HL-60/S4 treated with phorbol 12-myristate 13-acetate at 8.2 ng/mL for 4 days and 3 days (cell line): ENCODE measurements at regions not wholly inside any gene's neighbourhood (a gene's known extent, or its start where the extent isn't known, plus 50 kb on each side); places are given as distances from the start of the nearest gene placed in this dataset.
"Not testable (repeated sequence)": the region's sequence is repeated elsewhere in the genome, so short reads cannot be mapped to it uniquely, and the experiment has no call there.

ENCODE experiments used
- in situ Hi-C: fragments of 300-500 bp; cut with MboI; formaldehyde crosslinking; loops from 2 replicates; pipeline ENCODE4 v1.15.0; 2022; ENCODE audit warnings: low sequenced_read_pairs

DNA sequence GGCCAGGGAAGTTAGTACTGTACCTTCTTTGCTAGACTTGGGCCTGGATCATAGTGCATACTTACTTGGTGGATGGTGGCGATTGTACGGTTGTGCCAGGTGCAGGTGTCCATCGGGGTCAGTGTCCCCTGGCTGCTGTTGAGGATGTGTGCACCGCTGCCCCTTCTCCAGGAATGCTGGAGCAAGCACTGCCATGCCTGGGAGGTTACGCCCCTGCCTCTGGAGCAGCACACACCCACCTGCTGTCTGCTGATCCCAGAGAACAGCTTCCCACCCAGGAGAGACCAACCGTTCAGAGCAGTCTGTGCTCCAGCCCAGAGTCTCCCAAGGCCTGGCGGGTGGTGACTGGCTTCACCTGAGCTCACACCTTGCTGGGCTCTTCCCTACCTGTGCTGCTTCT lies 286.8 kb upstream of the HS6ST1 start:
- in situ Hi-C loops, result no loop called here

DNA sequence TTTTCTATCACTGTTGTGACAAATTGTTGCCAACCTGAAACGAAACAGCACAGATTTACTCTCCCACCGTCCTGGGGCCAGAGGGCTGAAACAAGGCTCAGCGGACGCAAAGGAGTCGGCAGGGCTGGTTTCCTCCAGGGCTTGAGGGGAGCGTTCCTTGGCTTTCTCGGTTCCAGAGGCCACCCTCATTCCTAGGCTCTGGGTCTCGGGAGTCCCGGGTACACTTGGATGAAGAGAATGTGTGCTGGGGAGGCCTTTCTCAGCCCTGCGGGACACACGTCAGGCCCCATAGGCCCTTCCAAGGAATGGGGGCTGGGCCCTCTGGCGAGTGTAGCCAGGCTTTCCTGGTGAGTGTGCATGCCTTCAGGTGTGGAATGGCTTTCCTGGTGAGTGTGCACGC lies 287.3 kb upstream of the HS6ST1 start:
- in situ Hi-C loops, result no loop called here

DNA sequence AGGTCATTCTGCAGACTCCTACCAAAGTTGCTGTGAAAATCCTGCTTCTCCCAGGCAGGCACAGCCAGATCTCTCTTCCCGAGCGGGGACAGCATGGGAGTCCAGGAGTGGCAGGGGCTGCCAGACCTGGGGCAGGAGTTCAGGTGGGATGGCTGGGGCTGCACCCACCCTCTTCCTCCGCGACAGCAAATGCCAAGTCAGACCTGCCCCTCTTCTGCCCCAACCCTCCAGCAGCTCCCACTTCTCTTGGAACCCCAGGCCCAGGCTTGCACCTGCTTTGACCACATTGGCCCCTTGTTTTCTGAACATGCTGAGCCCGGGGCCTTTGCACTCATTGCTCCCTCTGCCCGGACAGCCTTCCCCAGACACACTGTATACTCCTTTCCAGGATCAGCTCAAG lies 288.2 kb upstream of the HS6ST1 start:
- in situ Hi-C loops, result no loop called here

DNA sequence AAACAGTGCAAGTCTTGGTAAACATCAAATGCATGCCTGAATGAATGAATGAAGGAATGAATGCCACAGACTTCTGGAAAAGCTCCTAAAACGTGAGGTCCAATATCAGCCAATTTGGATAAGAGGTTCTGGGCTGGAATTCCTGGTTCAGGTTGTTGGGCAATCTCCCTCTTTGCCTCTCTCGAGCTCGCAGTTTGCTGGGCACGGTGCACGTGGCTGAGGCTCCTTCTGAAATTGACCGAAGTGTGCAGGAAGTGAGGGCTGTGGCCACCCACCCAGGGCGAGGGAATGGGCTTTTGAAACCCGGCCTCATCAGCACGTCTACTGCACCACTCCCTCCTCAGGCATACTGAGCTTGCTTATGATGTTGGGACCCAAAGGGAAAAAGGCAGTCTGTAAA lies 288.8 kb upstream of the HS6ST1 start:
- in situ Hi-C loops, result no loop called here

DNA sequence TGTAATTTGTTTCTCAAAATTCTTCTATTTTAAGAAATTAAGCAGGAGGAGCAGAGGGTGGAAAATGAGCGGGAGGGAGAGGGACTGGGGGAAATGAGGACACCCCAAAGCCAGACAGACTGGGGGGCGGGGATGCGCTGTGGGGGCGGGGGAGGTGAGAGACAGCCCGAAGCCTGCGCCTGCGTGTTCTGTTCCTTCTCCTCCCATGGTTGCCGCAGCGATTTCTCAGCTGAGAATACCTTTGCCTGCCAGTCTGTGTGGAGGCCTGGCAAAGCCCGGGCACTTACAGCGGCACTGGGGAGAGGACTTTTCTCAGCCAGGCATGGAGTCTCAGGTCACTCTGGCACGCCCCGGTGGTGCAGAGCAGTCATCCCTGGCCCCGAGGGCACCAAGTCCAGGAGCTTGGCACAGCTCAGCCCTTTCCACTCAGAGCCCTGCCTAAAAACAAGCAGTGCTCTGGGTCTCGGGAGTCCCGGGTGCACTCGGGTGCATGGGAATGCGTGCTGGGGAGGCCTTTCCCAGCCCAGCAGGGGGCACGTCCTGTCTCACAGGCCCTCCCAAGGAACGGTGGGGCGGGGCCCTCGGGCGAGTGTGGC lies 289.3 kb upstream of the HS6ST1 start:
- in situ Hi-C loops, result no loop called here

DNA sequence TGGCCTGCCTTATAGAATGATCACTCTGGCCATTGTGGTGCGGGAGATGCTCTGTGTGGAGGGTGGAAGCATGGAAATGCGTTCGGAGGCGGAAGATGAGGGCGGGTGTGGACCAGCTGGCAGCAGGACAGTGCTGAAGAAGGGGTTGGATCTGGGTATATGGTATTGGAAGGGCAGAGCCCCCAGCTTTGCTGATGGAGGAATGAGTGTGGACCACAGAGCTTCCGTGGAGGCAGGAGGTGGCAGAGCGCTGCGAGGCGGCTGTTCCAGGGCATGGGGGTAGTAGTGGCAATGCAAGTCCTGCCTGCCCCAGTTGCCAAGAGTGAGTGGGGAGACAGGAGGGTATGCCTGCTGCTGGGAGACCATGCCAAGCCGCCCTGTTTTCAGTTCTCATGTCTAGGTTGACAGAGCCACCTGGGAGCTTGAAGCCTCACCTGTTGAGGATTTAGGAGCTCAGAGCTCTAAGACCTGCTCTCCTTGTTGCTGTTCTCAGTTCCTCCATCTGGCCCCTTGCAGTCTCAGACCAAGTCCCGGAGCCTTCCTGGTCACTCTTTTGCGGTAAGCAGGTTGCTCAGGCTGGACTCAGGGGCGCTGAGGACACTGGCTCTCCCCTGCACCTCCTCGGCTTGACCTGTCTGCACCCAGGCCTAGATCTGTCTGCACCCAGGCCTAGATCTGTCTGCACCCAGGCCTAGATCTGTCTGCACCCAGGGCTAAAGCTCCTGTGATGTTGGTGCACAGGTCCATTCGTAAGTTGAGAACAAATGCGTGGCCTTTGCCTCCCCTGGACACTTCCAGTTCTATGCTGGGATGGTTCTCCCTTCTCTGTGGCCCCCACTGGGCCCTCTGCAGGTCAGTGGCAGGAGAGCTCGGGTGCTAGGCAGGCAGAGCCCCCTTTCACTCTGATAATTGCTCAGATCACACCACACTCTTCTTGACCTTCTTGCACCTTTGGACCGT lies 290.5 kb upstream of the HS6ST1 start:
- in situ Hi-C loops, result no loop called here

DNA sequence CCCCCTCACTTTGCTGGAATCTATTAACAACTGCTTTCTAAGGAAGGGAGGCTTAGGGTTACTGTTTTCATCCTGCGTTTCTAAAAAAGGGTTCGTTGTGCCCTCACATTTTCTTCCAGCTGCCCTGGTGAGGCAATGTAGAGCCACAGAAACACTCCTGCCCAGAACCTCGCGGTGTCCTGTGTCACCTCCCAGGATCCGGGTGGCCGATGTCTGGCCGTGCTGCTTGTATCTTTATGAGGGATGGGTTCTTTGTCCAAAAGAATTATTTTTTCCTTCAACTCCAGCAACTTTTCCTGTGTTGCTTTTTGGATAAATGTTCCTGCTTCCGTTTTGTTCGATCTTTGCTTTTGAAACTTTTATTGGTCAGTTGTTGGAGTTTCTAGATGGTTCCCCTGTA lies 291.8 kb upstream of the HS6ST1 start:
- in situ Hi-C loops, result no loop called here

DNA sequence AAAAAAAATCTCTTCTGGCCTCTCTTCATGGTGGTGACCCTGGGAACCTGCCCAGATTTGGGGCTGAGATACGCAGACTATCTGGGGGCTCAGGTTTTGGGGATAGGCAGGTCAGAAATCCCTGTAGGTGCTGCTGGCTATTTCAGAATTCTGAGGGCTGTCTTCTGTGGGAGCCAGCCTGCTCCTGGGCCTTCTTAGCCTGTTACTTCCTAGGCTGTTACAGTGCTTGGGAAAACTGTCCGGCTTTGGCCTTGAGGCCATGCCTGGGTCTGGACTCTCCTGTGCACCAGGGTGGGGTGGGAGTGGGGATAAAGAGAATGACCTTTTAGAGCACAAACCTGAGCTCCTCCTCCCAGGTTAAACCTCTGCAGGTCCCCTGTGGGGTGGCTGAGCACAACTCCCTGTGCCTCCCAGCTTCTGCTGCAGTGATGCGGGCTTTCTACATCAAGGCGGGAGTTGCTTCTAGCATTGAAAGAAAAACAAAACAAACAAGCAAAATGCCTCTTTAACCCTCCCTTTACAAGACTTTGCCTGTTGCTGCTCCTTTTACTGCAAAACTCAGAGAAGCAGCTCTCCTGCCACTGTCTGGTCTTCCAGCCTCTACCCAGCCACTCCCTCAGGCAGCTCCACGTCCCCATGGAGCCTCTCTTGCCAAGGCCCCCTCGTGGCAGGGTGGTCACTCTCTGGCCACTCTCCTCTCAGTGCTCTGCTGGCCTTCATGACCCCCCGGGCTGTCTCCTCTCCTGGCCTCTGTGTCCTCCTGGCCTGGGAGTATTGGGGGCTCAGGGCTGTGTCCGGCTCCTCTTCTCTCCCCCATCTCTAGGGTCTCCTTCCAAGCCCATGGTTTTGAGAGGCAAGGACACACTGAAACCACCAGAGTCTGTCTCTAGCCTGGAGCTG lies 293.0 kb upstream of the HS6ST1 start:
- in situ Hi-C loops, result no loop called here

DNA sequence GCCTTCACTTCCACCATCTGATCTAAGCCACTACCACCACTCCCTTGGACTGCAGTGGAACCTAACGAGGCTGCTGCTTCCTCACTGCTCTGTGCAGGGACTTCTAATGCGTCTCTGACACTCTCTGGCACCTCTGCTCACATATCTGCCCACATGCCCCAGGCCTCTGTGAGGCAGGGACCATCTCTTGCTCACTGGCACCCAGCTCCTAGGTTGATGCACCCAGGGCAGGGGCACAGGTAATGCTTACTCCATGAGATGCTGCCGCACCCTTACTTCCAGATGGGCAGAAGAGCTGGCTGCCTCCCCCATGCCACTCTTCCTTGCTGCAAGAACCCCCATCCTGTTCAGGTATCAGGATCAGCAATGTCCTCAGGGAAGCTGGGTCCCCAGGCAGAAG lies 294.0 kb upstream of the HS6ST1 start:
- in situ Hi-C loops, result no loop called here

DNA sequence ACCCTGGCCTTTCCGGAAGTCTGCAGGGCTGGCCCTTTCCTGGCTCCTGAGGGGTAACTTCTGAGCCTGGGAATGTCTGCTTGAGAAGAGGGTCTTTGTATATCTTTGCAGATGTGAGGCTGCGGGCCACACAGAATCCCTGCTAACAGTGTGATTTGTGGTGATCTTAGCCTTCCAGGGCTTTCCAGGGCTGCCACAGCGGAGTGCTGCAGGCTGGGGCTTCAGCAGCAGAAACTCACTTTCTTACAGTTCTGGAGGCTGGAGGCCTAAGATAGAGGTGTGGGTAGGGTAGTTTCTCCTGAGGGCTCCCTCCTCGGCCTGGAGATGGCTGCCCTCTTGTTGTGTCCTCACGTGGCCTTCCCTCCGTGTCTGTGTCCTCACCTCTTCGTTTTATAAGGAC lies 294.7 kb upstream of the HS6ST1 start:
- in situ Hi-C loops, result no loop called here

DNA sequence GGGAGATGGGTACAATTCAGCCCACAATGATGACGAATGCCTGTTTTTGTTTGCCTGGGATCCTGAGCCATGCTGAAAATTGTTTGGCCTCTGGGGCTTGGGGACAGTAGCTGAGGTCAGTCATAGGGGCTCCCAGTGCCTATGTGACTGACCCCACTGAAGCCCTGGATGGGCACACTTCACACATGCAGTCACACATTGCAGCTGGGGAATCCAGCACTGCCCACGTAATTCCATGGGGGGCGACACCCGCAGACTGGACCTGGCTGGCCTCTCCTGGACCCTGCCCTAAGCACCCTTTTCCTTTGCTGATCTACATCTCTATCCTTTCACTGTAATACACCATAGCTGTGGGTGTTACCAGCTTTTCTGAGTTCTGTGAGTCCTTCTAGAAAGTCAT lies 295.2 kb upstream of the HS6ST1 start:
- in situ Hi-C loops, result no loop called here

DNA sequence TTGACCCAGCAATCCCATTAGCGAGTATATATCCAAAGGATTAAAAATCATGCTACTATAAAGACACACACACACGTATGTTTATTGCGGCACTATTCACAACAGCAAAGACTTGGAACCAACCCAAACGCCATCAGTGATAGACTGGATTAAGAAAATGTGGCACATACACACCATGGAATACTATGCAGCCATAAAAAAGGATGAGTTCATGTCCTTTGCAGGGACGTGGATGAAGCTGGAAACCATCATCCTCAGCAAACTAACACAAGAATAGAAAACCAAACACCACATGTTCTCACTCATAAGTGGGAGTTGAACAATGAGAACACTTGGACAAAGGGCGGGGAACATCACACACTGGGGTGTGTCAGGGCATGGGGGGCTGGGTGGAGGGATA lies 296.2 kb upstream of the HS6ST1 start:
- in situ Hi-C loops, result not testable (repeated sequence)

DNA sequence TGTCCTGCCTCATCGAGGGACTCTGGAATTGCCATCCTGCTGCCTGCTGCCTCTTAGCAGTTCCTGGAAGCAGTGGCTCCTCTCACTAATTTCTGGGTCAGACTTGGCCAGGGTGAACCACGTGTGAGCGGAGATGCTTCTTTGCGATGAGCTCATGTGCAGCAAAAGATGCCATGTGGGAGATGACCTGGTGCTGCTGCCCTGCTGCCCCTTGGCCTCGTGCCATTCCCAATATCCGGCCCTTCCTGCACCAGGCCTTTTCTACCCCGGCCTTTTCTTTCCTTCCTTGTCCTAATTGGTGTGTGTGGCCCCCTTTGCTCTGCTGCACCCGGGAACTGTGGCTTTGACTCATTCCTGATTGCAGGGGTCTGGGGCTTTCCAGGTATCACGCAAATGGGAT lies 296.9 kb upstream of the HS6ST1 start:
- in situ Hi-C loops, result no loop called here

DNA sequence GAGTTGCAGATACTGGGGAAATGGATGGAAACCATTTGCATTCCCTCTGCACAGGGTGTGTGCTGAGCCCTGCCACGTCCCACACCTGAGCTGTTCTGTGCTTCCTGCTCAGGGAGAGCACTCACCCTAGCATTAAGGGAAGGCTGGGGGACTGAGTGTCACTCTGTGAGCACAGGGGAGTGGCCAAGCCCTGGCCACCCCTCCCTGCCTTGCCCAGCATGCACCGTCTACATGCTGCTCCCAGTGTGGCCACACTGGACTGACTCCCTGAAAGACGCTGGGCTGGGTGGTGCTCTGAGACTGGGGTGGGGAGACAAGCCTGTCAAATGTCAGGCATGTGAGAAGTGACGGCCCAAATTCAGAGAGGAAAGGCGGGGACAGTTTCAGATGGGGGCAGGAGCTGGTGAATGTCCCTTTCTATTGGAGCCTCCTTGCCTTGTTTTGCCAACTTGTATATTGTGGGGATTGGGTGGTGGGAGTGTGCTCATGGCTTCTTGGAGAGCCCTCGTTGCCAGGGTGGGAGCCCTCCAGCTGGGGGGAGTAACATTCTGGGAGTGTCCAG lies 298.4 kb upstream of the HS6ST1 start:
- in situ Hi-C loops, result no loop called here

DNA sequence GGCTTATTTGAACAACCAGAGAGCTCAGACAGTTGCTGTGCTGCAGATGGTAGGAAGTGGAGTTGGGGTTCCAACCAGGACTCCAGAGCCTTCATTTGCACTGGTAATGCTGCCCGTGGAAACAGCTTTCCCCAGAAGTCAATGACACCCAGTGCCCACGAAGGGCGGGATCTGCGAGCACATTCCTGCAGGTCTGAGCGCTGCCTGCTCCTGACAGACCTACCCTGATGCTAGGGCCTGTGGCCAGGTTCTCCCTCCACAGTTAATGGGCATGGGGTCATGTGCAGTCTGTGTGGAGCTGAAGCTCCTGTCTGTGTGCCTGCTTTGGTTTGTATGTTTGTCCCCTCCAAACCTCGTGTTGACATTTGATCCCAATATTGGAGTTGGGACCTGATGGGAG lies 299.0 kb upstream of the HS6ST1 start:
- in situ Hi-C loops, result no loop called here

DNA sequence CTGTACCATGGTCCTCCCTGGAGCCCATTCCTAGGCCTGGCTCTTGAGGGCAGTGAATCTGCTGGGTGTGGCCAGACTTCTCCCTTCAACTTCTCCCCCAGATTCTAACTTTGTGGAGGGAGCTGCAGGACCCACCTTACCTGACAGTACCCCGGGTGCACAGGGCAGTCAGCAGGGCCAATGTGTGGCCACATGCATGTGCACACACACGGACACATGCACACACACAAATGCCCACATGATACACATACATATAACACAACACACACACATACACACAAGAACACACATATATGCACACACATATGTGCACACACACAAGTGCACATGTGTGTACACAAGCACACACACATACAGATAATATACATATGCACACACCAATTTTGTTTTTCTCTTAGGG lies 300.0 kb upstream of the HS6ST1 start:
- in situ Hi-C loops, result no loop called here

DNA sequence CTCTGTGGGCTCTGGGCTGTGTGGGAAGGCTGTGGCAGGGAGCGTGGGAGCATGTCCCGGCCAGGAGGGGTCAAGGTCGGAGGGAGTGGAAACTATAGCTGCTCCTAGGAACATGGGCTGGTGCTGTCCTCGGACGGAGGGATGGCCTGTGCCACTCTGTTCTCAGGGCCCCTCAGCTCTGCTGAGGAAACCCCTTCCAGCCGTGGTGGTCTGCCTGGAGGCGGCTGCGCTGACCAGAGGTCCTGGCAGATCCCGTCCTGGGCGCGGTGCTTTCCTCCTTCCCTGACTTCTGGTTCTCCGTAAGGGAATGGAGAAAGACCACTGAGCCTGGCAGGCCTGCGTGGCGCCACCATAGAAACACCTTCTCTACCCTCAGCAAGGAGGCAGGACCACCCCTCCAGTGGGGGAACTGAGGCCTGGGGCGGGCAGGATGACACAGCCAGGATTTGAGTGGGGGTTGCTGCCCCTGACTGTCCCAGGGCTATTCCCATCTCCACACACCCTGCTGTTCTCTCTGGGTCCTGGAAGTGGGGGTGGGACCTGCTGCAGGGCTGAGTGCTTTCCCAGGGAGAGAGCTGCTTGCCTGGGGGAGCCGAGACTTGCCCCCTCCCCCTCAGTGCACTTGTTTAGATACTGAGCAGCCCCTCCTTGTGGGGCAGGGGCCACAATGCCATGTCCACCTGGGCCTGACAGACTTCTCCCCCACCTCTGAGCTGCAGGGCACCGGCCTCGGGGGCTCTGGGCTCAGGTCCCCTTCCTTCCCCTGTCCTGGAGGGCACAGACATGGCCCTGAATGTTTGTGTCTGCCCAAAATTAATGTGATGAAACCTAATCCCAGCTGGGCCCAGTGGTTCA lies 301.0 kb upstream of the HS6ST1 start:
- in situ Hi-C loops, result no loop called here

DNA sequence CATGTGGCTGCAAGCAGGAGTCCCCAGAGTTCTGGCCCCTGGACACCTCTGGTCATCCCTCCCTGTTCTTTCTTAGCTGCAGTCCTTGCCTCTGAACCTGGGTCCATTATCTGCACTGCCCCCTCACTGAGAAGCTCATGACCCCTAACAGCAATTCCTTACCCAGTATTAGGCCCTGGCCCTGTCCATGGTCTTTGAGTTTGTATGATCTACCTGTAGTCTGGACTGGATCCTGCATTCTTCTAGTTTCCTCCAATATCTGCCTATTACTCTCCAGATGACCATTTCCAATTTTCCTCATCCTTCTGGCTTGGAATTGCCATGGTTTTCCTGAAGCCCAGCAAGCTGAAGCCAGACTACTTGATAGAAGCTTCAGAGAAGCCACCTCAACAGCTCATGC lies 302.4 kb upstream of the HS6ST1 start:
- in situ Hi-C loops, result no loop called here

DNA sequence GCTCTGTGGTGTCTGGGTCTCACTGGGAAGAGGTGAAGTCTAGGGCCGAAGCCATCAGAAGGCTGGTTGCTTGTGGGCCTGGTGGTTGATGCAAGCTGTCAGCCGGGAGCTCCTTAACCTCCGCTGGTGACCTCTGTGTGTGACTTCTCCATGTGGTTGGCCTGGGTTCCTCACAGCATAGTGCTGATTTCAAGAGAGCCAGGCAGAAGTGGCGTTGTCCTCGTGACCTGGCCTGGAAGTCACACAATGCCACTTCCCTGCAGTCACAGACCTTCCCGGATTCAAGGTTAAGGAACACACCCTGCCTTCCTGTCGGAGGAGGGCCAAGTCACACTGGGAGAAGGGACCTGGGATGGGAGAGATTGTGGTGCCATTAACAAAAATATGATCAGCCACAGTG lies 303.7 kb upstream of the HS6ST1 start:
- in situ Hi-C loops, result no loop called here

DNA sequence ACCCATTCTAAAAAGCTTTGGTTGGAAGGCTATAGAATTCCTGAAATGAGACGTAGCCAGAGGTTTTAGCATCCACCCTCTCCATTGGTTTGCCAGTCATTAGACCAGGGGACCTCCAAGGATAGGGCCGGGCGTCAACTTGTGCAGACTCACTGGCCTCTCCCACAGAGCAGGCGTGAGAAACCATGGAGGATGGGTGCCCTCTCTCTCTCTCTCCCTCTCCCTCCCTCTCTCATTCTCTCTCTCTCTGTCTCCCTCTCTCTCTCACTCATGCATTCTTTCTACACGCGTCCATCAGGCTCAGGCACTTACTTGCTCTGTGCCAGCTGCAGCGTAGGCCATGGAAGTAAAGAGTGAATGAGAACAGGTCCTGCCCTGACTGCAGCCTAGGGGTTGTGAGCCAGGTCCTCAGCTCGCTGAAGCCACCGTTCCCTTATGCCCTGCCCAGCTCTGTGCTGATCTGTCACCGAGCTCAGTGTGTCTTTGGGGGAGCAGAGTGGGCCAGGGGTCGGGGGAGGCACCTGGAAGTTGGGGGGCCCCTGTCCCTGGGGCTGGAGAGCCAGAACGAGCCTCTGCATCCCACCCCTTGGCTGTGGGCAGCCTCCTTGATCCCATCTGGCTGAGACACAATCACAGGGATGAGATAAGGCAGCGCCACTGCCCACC lies 304.4 kb upstream of the HS6ST1 start:
- in situ Hi-C loops, result no loop called here
